Tibial artery (tissue), 4 donors: ENCODE measurements at regions not wholly inside any gene's neighbourhood (a gene's known extent, or its start where the extent isn't known, plus 50 kb on each side); places are given as distances from the start of the nearest gene placed in this dataset.

Source experiments
- DNase-seq, 2 donors: peaks; one replicate each; pipeline ENCODE4 v3.0.0-alpha.2; 2019
- H3K27ac ChIP-seq, 2 donors: fragments of 200-600 bp; sonication (generic) in 1 of 2; 1 replicate in 1 of 2; 2 replicates in 1 of 2; pipeline ENCODE4 v1.5.1; 2018 to 2019; ENCODE audit warnings: mild to moderate bottlenecking in 1 of 2
- H3K27me3 ChIP-seq, 2 donors: fragments of 200-600 bp; sonication (generic) in 1 of 2; one replicate each; pipeline versions ENCODE4 v1.5.1 to v1.6.0; 2016 to 2019
- H3K36me3 ChIP-seq, 3 donors: fragments of 200-600 bp; sonication (generic) in 2 of 3; one replicate each; pipeline ENCODE4 v1.5.1; 2016 to 2019; ENCODE audit warnings: mild to moderate bottlenecking in 2 of 3
- H3K4me1 ChIP-seq, 4 donors: fragments of 200-600 bp; sonication (generic) in 2 of 4; 1 replicate in 3 of 4; 2 replicates in 1 of 4; pipeline ENCODE4 v1.5.1; 2016 to 2019
- H3K4me3 ChIP-seq, 2 donors: fragments of 200-600 bp; sonication (generic) in 1 of 2; 1 replicate in 1 of 2; 2 replicates in 1 of 2; pipeline ENCODE4 v1.5.1; 2018 to 2019; ENCODE audit warnings: mild to moderate bottlenecking in 2 of 2
- H3K9me3 ChIP-seq, 3 donors: fragments of 200-600 bp; sonication (generic) in 1 of 3; one replicate each; pipeline ENCODE4 v1.5.1; 2016 to 2019
- intact Hi-C: fragments of 100-400 bp; cut with DNase I; formaldehyde crosslinking; loops from one replicate; pipeline ENCODE4 v1.15.0; 2023; ENCODE audit warnings: low total_unique reads
- TF ChIP-seq, protein P1 (sequence below), 2 experiments: fragments of 200-600 bp in 1 of 2; fragments of 450-650 bp in 1 of 2; IDR thresholded peaks; one replicate each; pipeline ENCODE4 v1.5.1; 2017 to 2019; ENCODE audit warnings: antibody characterized with exemption in 2 of 2, mild to moderate bottlenecking in 1 of 2, moderate library complexity in 1 of 2

DNA sequence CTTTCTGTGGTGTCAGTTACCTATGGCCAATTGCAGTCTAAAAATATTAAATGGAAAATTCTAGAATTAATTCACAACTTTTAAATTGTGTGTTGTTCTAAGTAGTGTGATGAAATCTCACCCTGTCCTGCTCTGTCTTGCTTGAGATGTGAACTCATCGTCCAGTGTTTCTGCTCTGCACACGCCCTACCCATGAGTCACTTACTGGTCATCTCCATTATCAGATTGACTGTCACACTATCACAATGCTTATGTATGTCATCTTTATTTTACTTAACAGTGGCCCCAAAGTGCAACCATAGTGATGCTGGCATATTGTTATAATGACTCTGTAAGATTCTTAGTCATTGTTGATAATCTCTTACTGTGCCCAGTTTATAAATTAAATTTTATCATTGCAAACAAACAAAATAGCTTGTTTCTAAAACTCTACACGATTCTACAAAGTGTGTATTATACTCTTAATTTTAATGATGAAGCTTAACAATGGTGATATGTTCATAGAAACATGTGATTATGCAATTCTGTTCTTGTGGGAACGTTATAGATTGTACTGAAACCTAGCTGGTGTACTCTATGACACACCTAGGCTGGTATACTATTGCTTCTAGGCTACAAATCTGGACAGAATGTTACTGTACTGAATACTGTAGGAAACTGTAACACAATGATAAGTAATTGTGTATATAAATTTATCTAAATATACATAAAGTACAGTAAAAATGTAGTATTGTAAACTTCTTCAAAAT lies 1086.8 kb upstream of the PIK3C3 start:
- Histone ChIP-seq H3K4me1 (no peaks in the 10 kb centered on the region), H3K9me3 (no peaks in the 10 kb centered on the region), H3K27ac (no peak overlapping the region), H3K36me3 (no peaks in the 10 kb centered on the region), H3K4me3 (no peak overlapping the region), H3K27me3 (no peaks in the 10 kb centered on the region)
- intact Hi-C loops: no loop called here
- TF ChIP-seq, protein P1, sequence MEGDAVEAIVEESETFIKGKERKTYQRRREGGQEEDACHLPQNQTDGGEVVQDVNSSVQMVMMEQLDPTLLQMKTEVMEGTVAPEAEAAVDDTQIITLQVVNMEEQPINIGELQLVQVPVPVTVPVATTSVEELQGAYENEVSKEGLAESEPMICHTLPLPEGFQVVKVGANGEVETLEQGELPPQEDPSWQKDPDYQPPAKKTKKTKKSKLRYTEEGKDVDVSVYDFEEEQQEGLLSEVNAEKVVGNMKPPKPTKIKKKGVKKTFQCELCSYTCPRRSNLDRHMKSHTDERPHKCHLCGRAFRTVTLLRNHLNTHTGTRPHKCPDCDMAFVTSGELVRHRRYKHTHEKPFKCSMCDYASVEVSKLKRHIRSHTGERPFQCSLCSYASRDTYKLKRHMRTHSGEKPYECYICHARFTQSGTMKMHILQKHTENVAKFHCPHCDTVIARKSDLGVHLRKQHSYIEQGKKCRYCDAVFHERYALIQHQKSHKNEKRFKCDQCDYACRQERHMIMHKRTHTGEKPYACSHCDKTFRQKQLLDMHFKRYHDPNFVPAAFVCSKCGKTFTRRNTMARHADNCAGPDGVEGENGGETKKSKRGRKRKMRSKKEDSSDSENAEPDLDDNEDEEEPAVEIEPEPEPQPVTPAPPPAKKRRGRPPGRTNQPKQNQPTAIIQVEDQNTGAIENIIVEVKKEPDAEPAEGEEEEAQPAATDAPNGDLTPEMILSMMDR (IDR thresholded peaks at IDR 0.05): no peak
- DNase-seq: no peak

- no peaks in the 10 kb centered on the region for H3K4me1 ChIP-seq
- H3K27me3 ChIP-seq: no peaks in the 10 kb centered on the region
- no peak overlapping the region for H3K4me3 ChIP-seq
- H3K36me3 ChIP-seq: no peaks in the 10 kb centered on the region
- TF ChIP-seq, protein P1 (IDR thresholded peaks at IDR 0.05): no peak
- H3K27ac ChIP-seq: no peak overlapping the region
- H3K9me3 ChIP-seq: no peaks in the 10 kb centered on the region
- intact Hi-C loops: no loop called here
- no peak for DNase-seq
These were observed 1087.6 kb upstream of the PIK3C3 start for GRCh38 chr18:40867459-40867858.

GRCh38 chr18:40866968-40867367 lies 1088.1 kb upstream of the PIK3C3 start:
- H3K9me3 ChIP-seq: no peaks in the 10 kb centered on the region
- H3K4me1 ChIP-seq: no peaks in the 10 kb centered on the region
- H3K27ac ChIP-seq: no peak overlapping the region
- H3K36me3 ChIP-seq: no peaks in the 10 kb centered on the region
- TF ChIP-seq, protein P1 (IDR thresholded peaks at IDR 0.05): no peak
- intact Hi-C loops: no loop called here
- H3K4me3 ChIP-seq: no peak overlapping the region
- no peak for DNase-seq
- H3K27me3 ChIP-seq: no peaks in the 10 kb centered on the region

GRCh38 chr18:40866013-40866645 lies 1088.9 kb upstream of the PIK3C3 start:
- TF ChIP-seq, protein P1 (IDR thresholded peaks at IDR 0.05): no peak
- no peak for DNase-seq
- H3K27ac ChIP-seq: no peak overlapping the region
- no peaks in the 10 kb centered on the region for H3K36me3 ChIP-seq
- intact Hi-C loops: no loop called here
- H3K4me1 ChIP-seq: no peaks in the 10 kb centered on the region
- no peaks in the 10 kb centered on the region for H3K27me3 ChIP-seq
- H3K9me3 ChIP-seq: no peaks in the 10 kb centered on the region
- H3K4me3 ChIP-seq: no peak overlapping the region

DNA sequence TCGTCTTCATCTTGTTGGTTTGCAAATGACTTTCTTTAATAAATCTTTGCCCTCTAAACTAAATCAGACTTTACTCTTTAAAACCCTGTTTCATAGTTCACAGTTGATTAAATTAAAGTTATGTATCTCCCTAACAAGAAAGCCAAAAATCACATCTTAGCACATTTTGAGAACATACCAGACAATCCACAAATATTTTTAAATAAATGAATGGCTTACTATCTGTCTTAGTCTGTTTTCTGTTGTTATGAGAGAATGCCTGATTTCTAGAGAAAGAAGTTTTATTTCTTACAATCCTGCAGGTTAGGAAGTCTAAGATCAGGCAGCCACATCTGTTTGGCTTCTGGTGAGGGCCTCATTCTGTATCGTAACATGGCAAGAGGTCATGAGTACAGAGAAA lies 1090.2 kb upstream of the PIK3C3 start:
- Histone ChIP-seq H3K4me1 (no peaks in the 10 kb centered on the region), H3K27me3 (no peaks in the 10 kb centered on the region), H3K27ac (no peak overlapping the region), H3K4me3 (no peak overlapping the region), H3K36me3 (no peaks in the 10 kb centered on the region), H3K9me3 (no peaks in the 10 kb centered on the region)
- no peak for DNase-seq
- TF ChIP-seq, protein P1 (IDR thresholded peaks at IDR 0.05): no peak
- intact Hi-C loops: no loop called here
